SK-N-SH (cell line): ENCODE measurements at regions not wholly inside any gene's neighbourhood (a gene's known extent, or its start where the extent isn't known, plus 50 kb on each side); places are given as distances from the start of the nearest gene placed in this dataset.

Experiments
- CTCF ChIA-PET: fragments of 300-600, 350-600 bp; formaldehyde crosslinking; extraction: SDS; loops from one replicate; lab custom pipeline; 2021; lab: Yijun Ruan, JAX
- POLR2A ChIA-PET: fragments of 350-600 bp; sonication (Branson Sonifier 250); formaldehyde crosslinking; extraction: SDS; loops from one replicate; lab custom pipeline; 2020; ENCODE audit warnings: antibody characterized with exemption, inconsistent platforms; lab: Yijun Ruan, JAX
- DNase-seq: peaks from one replicate; pipeline ENCODE4 v3.0.0; 2012
- H2AFZ ChIP-seq: fragments of 200-600 bp; sonication (generic); 2 replicates; pipeline ENCODE4 v1.8.1; 2016; ENCODE audit warnings: antibody characterized with exemption, mild to moderate bottlenecking, low read depth
- H3F3A ChIP-seq: fragments of 200-600 bp; sonication (generic); replicated peaks from 2 replicates; pipeline ENCODE3; 2016; ENCODE audit warnings: antibody characterized with exemption, mild to moderate bottlenecking; ENCODE audit not compliant: insufficient read depth
- H3K27ac ChIP-seq, 2 experiments: fragments of 200-500 bp in 1 of 2; fragments of 200-600 bp in 1 of 2; sonication (Bioruptor generic) in 1 of 2; sonication (generic), shearing (Covaris generic) in 1 of 2; 2 replicates each; pipeline versions ENCODE4 v1.5.1 to v1.6.1; 2014 to 2016; ENCODE audit warnings: low read depth in 2 of 2, inconsistent platforms in 1 of 2, low read length in 1 of 2, mild to moderate bottlenecking in 1 of 2, mixed read lengths in 1 of 2
- H3K27me3 ChIP-seq: fragments of 200-600 bp; sonication (generic), shearing (Covaris generic); 2 replicates; pipeline ENCODE4 v1.6.1; 2016; ENCODE audit warnings: mixed run types; ENCODE audit not compliant: insufficient read depth
- H3K36me3 ChIP-seq, 2 experiments: fragments of 200-500 bp in 1 of 2; fragments of 200-600 bp in 1 of 2; sonication (Bioruptor generic) in 1 of 2; sonication (generic) in 1 of 2; replicated peaks in 1 of 2; 2 replicates each; pipeline versions ENCODE3 to v1.5.1; 2014 to 2016; ENCODE audit warnings: low read length in 1 of 2, mild to moderate bottlenecking in 1 of 2; ENCODE audit not compliant: insufficient read depth in 2 of 2, control insufficient read depth in 1 of 2
- H3K4me1 ChIP-seq, 2 experiments: fragments of 200-500 bp in 1 of 2; fragments of 200-600 bp in 1 of 2; sonication (Bioruptor generic) in 1 of 2; sonication (generic), shearing (Covaris generic) in 1 of 2; 2 replicates each; pipeline versions ENCODE4 v1.5.1 to v1.6.1; 2014 to 2016; ENCODE audit warnings: low read depth in 1 of 2, low read length in 1 of 2, mixed run types in 1 of 2; ENCODE audit not compliant: insufficient read depth in 2 of 2, control insufficient read depth in 1 of 2
- H3K4me2 ChIP-seq: fragments of 200-600 bp; sonication (generic), shearing (Covaris generic); 2 replicates; pipeline ENCODE4 v1.6.1; 2017; ENCODE audit warnings: mixed run types
- H3K4me3 ChIP-seq, 2 experiments: fragments of 200-500 bp in 1 of 2; fragments of 200-600 bp in 1 of 2; sonication (Bioruptor generic) in 1 of 2; sonication (generic), shearing (Covaris generic) in 1 of 2; 2 replicates each; pipeline versions ENCODE4 v1.5.1 to v1.8.1; 2014 to 2016; ENCODE audit warnings: low read depth in 2 of 2, inconsistent platforms in 1 of 2, low read length in 1 of 2, mild to moderate bottlenecking in 1 of 2, mixed read lengths in 1 of 2, moderate library complexity in 1 of 2
- H3K79me2 ChIP-seq: fragments of 200-600 bp; sonication (generic); 2 replicates; pipeline ENCODE4 v1.8.1; 2017; ENCODE audit warnings: mild to moderate bottlenecking; ENCODE audit not compliant: insufficient read depth
- H3K9ac ChIP-seq: fragments of 200-600 bp; sonication (generic); 2 replicates; pipeline ENCODE4 v1.6.1; 2017; ENCODE audit warnings: mixed run types
- H3K9me2 ChIP-seq: fragments of 200-600 bp; sonication (generic); 2 replicates; pipeline ENCODE4 v1.6.1; 2017; ENCODE audit warnings: mixed run types
- H3K9me3 ChIP-seq: fragments of 200-600 bp; sonication (generic); 2 replicates; pipeline ENCODE4 v1.6.1; 2017; ENCODE audit warnings: mixed run types, mild to moderate bottlenecking, moderate library complexity
- H4K20me1 ChIP-seq: fragments of 200-600 bp; sonication (generic); 2 replicates; pipeline ENCODE4 v1.6.1; 2017; ENCODE audit warnings: mild to moderate bottlenecking, mixed run types; ENCODE audit not compliant: insufficient read depth
- FOSL2 ChIP-seq: IDR thresholded peaks from 2 replicates; pipeline ENCODE4 v1.4.0; 2012; ENCODE audit warnings: low read depth, mild to moderate bottlenecking, moderate library complexity, borderline replicate concordance
- GABPA ChIP-seq: IDR thresholded peaks from 2 replicates; pipeline ENCODE4 v1.4.0; 2012; ENCODE audit warnings: low read depth, mild to moderate bottlenecking
- IRF3 ChIP-seq: fragments of 150-350 bp; IDR thresholded peaks from 2 replicates; pipeline ENCODE4 v1.6.1; 2016; ENCODE audit warnings: mild to moderate bottlenecking, low read depth, low read length
- JUND ChIP-seq: IDR thresholded peaks from 2 replicates; pipeline ENCODE4 v1.4.0; 2012
- MAX ChIP-seq: IDR thresholded peaks from 2 replicates; pipeline ENCODE4 v1.4.0; 2012; ENCODE audit warnings: low read depth
- PBX3 ChIP-seq: IDR thresholded peaks from 2 replicates; pipeline ENCODE4; 2012
- TCF12 ChIP-seq: IDR thresholded peaks from 2 replicates; pipeline ENCODE4 v1.4.0; 2012
- USF1 ChIP-seq: IDR thresholded peaks from 2 replicates; pipeline ENCODE4 v1.4.0; 2012; ENCODE audit warnings: low read depth, borderline replicate concordance
- USF2 ChIP-seq: fragments of 150-350 bp; IDR thresholded peaks from 2 replicates; pipeline ENCODE4 v1.6.1; 2017; ENCODE audit warnings: antibody characterized with exemption, low read length, low read depth, borderline replicate concordance
- YY1 ChIP-seq: IDR thresholded peaks from 2 replicates; pipeline ENCODE4 v1.4.0; 2012; ENCODE audit warnings: low read depth, mild to moderate bottlenecking
- WGBS: methylation state at CpG from one replicate; pipeline ENCODE4 v1.1.6; 2017; ENCODE audit warnings: low lambda C conversion rate; 5-methylcytosine and 5-hydroxymethylcytosine counted together

- TF ChIP-seq USF1 (no peak), TCF12 (no peak), YY1 (no peak)
Measured at GRCh38 chr2:120659275-120659977, 76.2 kb upstream of the GLI2 start (continued).

GRCh38 chr2:120660056-120660694 is 75.5 kb upstream of the GLI2 start:
- POLR2A ChIA-PET: no interaction called here
- H3K27me3 ChIP-seq: no peaks in the 10 kb centered on the region; the same call in 1 of the 2 replicates
- TF ChIP-seq IRF3 (no peak), MAX (no peak), PBX3 (no peak), JUND (no peak), GABPA (no peak), USF2 (no peak), FOSL2 (no peak)
- H3K4me1 ChIP-seq: no peaks in the 10 kb centered on the region; a peak in 1 of 4 replicates
- H2AFZ ChIP-seq: no peak overlapping the region
- CTCF ChIA-PET: interaction anchor here (0.7 to 1.7 kb wide), 3 partner anchors 10 to 419 kb away, joined by 3 to 6 read pairs (median 3); no protein-coding TSS in a partner anchor
- no peaks in the 10 kb centered on the region for H3F3A ChIP-seq
- H3K36me3 ChIP-seq: no peaks in the 10 kb centered on the region
- 38% methylated on average over 8 of the region's 8 CpGs for WGBS
- H3K9me2 ChIP-seq: no peaks in the 10 kb centered on the region
- DNase-seq: no peak
- H4K20me1 ChIP-seq: no peaks in the 10 kb centered on the region
- H3K4me3 ChIP-seq: no peak overlapping the region
- H3K79me2 ChIP-seq: no peaks in the 10 kb centered on the region
- peaks cover 4% of the 10 kb centered on the region; the same call in 1 of the 2 replicates for H3K9me3 ChIP-seq
- no peak overlapping the region for H3K9ac ChIP-seq
- H3K4me2 ChIP-seq: no peak overlapping the region
- no peak overlapping the region for H3K27ac ChIP-seq
